ENCODE measurements at regions not wholly inside any gene's neighbourhood (a gene's known extent, or its start where the extent isn't known, plus 50 kb on each side); places are given as distances from the start of the nearest gene placed in this dataset.

DNA sequence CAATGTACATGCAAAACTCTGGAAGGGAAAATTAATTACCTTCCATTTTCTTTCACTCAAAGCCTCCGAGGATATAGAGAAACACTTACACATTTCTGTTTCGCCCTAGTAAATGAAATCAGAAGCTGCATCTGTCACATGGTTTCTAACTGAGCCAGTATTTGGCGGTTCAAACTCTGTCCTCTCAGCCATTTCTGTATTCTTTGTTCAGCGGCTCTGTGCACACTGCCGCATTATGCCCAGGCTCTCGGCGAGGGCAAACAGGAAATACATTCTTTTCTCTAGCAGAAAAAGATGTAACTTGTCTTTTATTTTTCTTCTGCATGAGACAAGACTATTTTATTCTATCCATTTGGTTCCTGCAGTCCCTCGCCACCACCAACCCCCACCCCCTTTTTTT is 71.4 kb upstream of the GPM6B start:
- Histone ChIP-seq H3K27me3 (ENCODE audit: insufficient read depth, poor library complexity, severe bottlenecking) (no peaks in the 10 kb centered on the region), H3K4me3 (replicated peaks; ENCODE audit: insufficient read depth, low read length) (no peak overlapping the region), H3K27ac (replicated peaks) (no peak overlapping the region)
- TF ChIP-seq, protein P1, sequence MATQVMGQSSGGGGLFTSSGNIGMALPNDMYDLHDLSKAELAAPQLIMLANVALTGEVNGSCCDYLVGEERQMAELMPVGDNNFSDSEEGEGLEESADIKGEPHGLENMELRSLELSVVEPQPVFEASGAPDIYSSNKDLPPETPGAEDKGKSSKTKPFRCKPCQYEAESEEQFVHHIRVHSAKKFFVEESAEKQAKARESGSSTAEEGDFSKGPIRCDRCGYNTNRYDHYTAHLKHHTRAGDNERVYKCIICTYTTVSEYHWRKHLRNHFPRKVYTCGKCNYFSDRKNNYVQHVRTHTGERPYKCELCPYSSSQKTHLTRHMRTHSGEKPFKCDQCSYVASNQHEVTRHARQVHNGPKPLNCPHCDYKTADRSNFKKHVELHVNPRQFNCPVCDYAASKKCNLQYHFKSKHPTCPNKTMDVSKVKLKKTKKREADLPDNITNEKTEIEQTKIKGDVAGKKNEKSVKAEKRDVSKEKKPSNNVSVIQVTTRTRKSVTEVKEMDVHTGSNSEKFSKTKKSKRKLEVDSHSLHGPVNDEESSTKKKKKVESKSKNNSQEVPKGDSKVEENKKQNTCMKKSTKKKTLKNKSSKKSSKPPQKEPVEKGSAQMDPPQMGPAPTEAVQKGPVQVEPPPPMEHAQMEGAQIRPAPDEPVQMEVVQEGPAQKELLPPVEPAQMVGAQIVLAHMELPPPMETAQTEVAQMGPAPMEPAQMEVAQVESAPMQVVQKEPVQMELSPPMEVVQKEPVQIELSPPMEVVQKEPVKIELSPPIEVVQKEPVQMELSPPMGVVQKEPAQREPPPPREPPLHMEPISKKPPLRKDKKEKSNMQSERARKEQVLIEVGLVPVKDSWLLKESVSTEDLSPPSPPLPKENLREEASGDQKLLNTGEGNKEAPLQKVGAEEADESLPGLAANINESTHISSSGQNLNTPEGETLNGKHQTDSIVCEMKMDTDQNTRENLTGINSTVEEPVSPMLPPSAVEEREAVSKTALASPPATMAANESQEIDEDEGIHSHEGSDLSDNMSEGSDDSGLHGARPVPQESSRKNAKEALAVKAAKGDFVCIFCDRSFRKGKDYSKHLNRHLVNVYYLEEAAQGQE (IDR thresholded peaks at IDR 0.05; ENCODE audit: insufficient replicate concordance, low read depth), result no peak
- TF ChIP-seq, protein P2, sequence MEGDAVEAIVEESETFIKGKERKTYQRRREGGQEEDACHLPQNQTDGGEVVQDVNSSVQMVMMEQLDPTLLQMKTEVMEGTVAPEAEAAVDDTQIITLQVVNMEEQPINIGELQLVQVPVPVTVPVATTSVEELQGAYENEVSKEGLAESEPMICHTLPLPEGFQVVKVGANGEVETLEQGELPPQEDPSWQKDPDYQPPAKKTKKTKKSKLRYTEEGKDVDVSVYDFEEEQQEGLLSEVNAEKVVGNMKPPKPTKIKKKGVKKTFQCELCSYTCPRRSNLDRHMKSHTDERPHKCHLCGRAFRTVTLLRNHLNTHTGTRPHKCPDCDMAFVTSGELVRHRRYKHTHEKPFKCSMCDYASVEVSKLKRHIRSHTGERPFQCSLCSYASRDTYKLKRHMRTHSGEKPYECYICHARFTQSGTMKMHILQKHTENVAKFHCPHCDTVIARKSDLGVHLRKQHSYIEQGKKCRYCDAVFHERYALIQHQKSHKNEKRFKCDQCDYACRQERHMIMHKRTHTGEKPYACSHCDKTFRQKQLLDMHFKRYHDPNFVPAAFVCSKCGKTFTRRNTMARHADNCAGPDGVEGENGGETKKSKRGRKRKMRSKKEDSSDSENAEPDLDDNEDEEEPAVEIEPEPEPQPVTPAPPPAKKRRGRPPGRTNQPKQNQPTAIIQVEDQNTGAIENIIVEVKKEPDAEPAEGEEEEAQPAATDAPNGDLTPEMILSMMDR (IDR thresholded peaks at IDR 0.05; ENCODE audit: insufficient read depth, low read length), result no peak
- no peak for TF ChIP-seq SPI1 (IDR thresholded peaks at IDR 0.05; ENCODE audit: borderline replicate concordance, low read depth)
- TF ChIP-seq POLR2AphosphoS5 (IDR thresholded peaks at IDR 0.05; ENCODE audit: low read depth), result no peak
- TF ChIP-seq GABPA (IDR thresholded peaks at IDR 0.05; ENCODE audit: low read depth), result no peak
- DNase-seq (ENCODE audit: low read depth in 1 of 2, low spot score in 1 of 2), result no peak

DNA sequence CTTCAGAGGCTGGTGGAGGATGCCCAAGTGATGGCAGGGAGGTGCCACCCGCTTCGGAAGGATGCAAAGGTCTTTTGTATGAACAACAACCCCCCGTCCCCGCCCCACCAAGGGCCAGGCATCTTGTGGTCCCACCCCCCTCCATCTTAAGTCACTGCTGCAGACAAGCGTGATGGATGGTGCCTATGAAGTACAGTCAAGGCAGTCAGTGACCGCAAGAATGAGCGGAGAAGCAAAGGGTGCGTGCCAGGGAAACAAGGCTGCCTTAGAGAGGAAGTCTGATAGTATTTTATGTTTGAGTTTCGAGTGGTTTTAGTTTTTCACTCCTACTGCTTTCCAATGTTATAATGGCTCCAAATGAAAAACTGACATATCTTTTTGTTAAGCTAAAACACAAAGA is 68.7 kb upstream of the GPM6B start:
- Histone ChIP-seq H3K4me3 (replicated peaks; ENCODE audit: insufficient read depth, low read length) (no peak overlapping the region), H3K27ac (replicated peaks) (no peak overlapping the region), H3K27me3 (ENCODE audit: insufficient read depth, poor library complexity, severe bottlenecking) (no peaks in the 10 kb centered on the region)
- no peak for TF ChIP-seq POLR2AphosphoS5 (IDR thresholded peaks at IDR 0.05; ENCODE audit: low read depth)
- TF ChIP-seq GABPA (IDR thresholded peaks at IDR 0.05; ENCODE audit: low read depth), result no peak
- TF ChIP-seq SPI1 (IDR thresholded peaks at IDR 0.05; ENCODE audit: borderline replicate concordance, low read depth), result no peak
- TF ChIP-seq, protein P2 (IDR thresholded peaks at IDR 0.05; ENCODE audit: insufficient read depth, low read length), result no peak
- TF ChIP-seq, protein P1 (IDR thresholded peaks at IDR 0.05; ENCODE audit: insufficient replicate concordance, low read depth), result no peak
- DNase-seq (ENCODE audit: low read depth in 1 of 2, low spot score in 1 of 2), result no peak

DNA sequence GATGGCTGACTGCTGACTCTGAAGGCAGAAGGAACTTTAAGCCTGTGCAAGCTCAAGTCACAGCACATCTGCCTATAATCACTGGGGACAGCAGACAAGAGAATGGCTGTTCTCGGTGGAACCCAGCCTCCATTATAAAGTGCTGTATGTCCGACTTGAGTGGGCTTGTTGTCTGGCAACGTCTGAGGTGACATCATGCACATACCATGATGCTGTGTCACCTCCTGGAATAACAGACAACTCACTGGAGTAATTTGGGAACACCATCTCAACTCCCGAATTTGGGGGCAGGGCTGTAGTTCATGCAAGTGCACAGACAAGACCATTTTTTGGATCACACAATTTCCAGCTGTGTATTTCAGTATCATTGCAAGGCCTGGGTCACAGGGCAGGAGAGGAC is 59.8 kb upstream of the GPM6B start:
- TF ChIP-seq GABPA (IDR thresholded peaks at IDR 0.05; ENCODE audit: low read depth) (no peak), SPI1 (IDR thresholded peaks at IDR 0.05; ENCODE audit: borderline replicate concordance, low read depth) (no peak), POLR2AphosphoS5 (IDR thresholded peaks at IDR 0.05; ENCODE audit: low read depth) (no peak)
- TF ChIP-seq, protein P2 (IDR thresholded peaks at IDR 0.05; ENCODE audit: insufficient read depth, low read length), result no peak
- TF ChIP-seq, protein P1 (IDR thresholded peaks at IDR 0.05; ENCODE audit: insufficient replicate concordance, low read depth), result no peak
- no peaks in the 10 kb centered on the region for H3K27me3 ChIP-seq (ENCODE audit: insufficient read depth, poor library complexity, severe bottlenecking)
- no peak overlapping the region for H3K27ac ChIP-seq (replicated peaks)
- H3K4me3 ChIP-seq (replicated peaks; ENCODE audit: insufficient read depth, low read length), result no peak overlapping the region
- DNase-seq (ENCODE audit: low read depth in 1 of 2, low spot score in 1 of 2), result no peak

All from HL-60 (cell line).